ENCODE measurements at regions not wholly inside any gene's neighbourhood (a gene's known extent, or its start where the extent isn't known, plus 50 kb on each side); places are given as distances from the start of the nearest gene placed in this dataset.

DNA sequence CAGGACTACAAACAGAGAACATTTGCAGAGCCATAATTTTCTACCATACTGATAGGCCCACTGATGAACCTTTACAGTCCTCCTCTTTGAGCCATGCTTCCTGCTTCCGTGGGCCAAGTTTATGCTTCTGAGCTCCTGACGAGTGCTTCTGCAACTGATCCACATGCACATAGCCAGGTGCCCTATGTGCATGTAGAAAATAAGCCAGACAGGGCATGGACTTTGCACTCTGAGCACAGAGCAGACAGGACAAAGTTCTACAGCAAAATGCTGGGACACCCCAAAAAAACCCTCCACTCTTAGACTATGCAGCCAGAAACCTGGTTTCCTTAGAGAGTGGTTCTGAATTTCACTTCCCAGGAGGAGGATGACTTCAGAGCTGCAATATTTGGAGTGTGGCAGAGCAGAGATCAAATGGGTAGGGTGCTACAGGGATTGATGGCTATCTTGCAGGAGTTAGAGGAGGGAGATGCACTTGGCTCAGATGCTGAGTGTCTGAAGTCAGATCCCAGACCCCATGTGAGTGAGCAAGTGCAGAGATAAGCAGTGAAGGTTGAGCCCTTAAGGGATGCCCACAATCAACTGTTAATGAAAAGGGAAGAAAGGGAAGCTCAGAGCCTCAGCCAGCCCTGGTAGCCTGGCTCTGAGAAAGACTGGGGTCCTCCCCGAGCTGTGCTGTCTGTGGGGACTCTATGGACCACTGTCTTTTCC, 230.9 kb downstream of the DUSP10 start (continued):
- TF ChIP-seq, protein P1, sequence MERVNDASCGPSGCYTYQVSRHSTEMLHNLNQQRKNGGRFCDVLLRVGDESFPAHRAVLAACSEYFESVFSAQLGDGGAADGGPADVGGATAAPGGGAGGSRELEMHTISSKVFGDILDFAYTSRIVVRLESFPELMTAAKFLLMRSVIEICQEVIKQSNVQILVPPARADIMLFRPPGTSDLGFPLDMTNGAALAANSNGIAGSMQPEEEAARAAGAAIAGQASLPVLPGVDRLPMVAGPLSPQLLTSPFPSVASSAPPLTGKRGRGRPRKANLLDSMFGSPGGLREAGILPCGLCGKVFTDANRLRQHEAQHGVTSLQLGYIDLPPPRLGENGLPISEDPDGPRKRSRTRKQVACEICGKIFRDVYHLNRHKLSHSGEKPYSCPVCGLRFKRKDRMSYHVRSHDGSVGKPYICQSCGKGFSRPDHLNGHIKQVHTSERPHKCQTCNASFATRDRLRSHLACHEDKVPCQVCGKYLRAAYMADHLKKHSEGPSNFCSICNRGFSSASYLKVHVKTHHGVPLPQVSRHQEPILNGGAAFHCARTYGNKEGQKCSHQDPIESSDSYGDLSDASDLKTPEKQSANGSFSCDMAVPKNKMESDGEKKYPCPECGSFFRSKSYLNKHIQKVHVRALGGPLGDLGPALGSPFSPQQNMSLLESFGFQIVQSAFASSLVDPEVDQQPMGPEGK (CRISPR knock-in tag; IDR thresholded peaks at IDR 0.05): no peak
- no peak for TF ChIP-seq CBX2 (IDR thresholded peaks at IDR 0.05; ENCODE audit: low read depth, low read length)
- TF ChIP-seq CBX2 (CRISPR knock-in tag; IDR thresholded peaks at IDR 0.05; ENCODE audit: low read depth): no peak
- TF ChIP-seq ZNF383 (CRISPR knock-in tag; IDR thresholded peaks at IDR 0.05; ENCODE audit: borderline replicate concordance): no peak

GRCh38 chr1:221511797-221512196, 230.1 kb downstream of the DUSP10 start:
- H3K27me3 ChIP-seq (ENCODE audit: control insufficient read depth in 1 of 2, insufficient read depth in 2 of 2, low read length in 2 of 2): no peaks in the 10 kb centered on the region
- no TSS peak for BruUV-seq (replicated peaks)

More at GRCh38 chr1:221511797-221512196, 230.1 kb downstream of the DUSP10 start:
- Histone ChIP-seq H4K20me1 (ENCODE audit: insufficient read depth, low read length) (no peaks in the 10 kb centered on the region), H3K27ac (ENCODE audit: extremely low read length, insufficient read depth, low read length) (no peak overlapping the region), H3K9ac (ENCODE audit: insufficient read depth, low read depth, low read length) (no peak overlapping the region), H3K79me2 (ENCODE audit: insufficient read depth, low read length) (no peaks in the 10 kb centered on the region), H3K4me1 (ENCODE audit: insufficient read depth, low read length) (no peaks in the 10 kb centered on the region), H3K4me3 (replicated peaks in 1 of 3; ENCODE audit: insufficient read depth in 1 of 3, low read depth in 2 of 3, low read length in 3 of 3) (no peak overlapping the region), H3K36me3 (replicated peaks in 1 of 2; ENCODE audit: control insufficient read depth in 1 of 2, insufficient read depth in 2 of 2, low read length in 2 of 2) (no peaks in the 10 kb centered on the region), H3K9me3 (ENCODE audit: low read length) (no peaks in the 10 kb centered on the region), H3K4me2 (ENCODE audit: low read depth, low read length) (no peak overlapping the region), H2AFZ (ENCODE audit: low read length) (no peak overlapping the region)
- ChIA-PET CTCF (ENCODE audit: low intra/inter-chr PET ratio, low total read pairs) (no interaction called here), POLR2A (no interaction called here)
- intact Hi-C loops (cut with micrococcal nuclease; ENCODE audit: unreplicated experiment) (no loop called here), in situ Hi-C loops (cut with HindIII; ENCODE audit: extremely low pct_ligation_motif_present, low pct_unique_long_range_greater_than_20kb) (no loop called here)
- FAIRE-seq (no peak), DNase-seq (ENCODE audit: low spot score) (no peak), ATAC-seq (no peak)
- WGBS (ENCODE audit: low lambda C conversion rate): 9% methylated on average over 3 of the region's 3 CpGs
- TF ChIP-seq HOXA3 (CRISPR knock-in tag; IDR thresholded peaks at IDR 0.05) (no peak), MED1 (CRISPR knock-in tag; IDR thresholded peaks at IDR 0.05) (no peak), YY1 (IDR thresholded peaks at IDR 0.05; ENCODE audit: insufficient read depth, insufficient replicate concordance, low read depth, low read length) (no peak), RBFOX2 (IDR thresholded peaks at IDR 0.05; ENCODE audit: low read depth, low read length) (no peak), ZFX (CRISPR knock-in tag; IDR thresholded peaks at IDR 0.05; ENCODE audit: low read depth) (no peak), ZFP37 (CRISPR knock-in tag; IDR thresholded peaks at IDR 0.05; ENCODE audit: borderline replicate concordance) (no peak), SP5 (CRISPR knock-in tag; IDR thresholded peaks at IDR 0.05; ENCODE audit: borderline replicate concordance, low read depth) (no peak), MAZ (IDR thresholded peaks at IDR 0.05; ENCODE audit: borderline replicate concordance, low read depth, low read length) (no peak), MAZ (CRISPR knock-in tag; IDR thresholded peaks at IDR 0.05; ENCODE audit: low read depth) (no peak), ZFP36L1 (CRISPR knock-in tag; IDR thresholded peaks at IDR 0.05) (no peak), KMT2B (CRISPR knock-in tag; IDR thresholded peaks at IDR 0.05) (no peak)
- TF ChIP-seq, protein P2, sequence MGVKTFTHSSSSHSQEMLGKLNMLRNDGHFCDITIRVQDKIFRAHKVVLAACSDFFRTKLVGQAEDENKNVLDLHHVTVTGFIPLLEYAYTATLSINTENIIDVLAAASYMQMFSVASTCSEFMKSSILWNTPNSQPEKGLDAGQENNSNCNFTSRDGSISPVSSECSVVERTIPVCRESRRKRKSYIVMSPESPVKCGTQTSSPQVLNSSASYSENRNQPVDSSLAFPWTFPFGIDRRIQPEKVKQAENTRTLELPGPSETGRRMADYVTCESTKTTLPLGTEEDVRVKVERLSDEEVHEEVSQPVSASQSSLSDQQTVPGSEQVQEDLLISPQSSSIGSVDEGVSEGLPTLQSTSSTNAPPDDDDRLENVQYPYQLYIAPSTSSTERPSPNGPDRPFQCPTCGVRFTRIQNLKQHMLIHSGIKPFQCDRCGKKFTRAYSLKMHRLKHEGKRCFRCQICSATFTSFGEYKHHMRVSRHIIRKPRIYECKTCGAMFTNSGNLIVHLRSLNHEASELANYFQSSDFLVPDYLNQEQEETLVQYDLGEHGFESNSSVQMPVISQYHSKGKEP (CRISPR knock-in tag; IDR thresholded peaks at IDR 0.05): no peak
- TF ChIP-seq, protein P3, sequence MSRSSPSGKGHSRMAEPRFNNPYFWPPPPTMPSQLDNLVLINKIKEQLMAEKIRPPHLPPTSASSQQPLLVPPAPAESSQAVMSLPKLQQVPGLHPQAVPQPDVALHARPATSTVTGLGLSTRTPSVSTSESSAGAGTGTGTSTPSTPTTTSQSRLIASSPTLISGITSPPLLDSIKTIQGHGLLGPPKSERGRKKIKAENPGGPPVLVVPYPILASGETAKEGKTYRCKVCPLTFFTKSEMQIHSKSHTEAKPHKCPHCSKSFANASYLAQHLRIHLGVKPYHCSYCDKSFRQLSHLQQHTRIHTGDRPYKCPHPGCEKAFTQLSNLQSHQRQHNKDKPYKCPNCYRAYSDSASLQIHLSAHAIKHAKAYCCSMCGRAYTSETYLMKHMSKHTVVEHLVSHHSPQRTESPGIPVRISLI (CRISPR knock-in tag; IDR thresholded peaks at IDR 0.05; ENCODE audit: borderline replicate concordance): no peak

All from HepG2 (cell line).